BLaER1 (cell line): ENCODE measurements at regions not wholly inside any gene's neighbourhood (a gene's known extent, or its start where the extent isn't known, plus 50 kb on each side); places are given as distances from the start of the nearest gene placed in this dataset.

Source experiments
- H3K27ac ChIP-seq: shearing (Covaris generic); formaldehyde crosslinking; 2 replicates; pipeline ENCODE4 v1.8.1; 2022
- H3K27me3 ChIP-seq: shearing (Covaris generic); formaldehyde crosslinking; 2 replicates; pipeline ENCODE4 v1.8.1; 2022
- H3K36me3 ChIP-seq: shearing (Covaris generic); formaldehyde crosslinking; 2 replicates; pipeline ENCODE4 v1.8.1; 2022
- H3K4me1 ChIP-seq: shearing (Covaris generic); formaldehyde crosslinking; 2 replicates; pipeline ENCODE4 v1.8.1; 2022
- H3K4me2 ChIP-seq: shearing (Covaris generic); formaldehyde crosslinking; 2 replicates; pipeline ENCODE4 v1.8.1; 2022
- H3K4me3 ChIP-seq: shearing (Covaris generic); formaldehyde crosslinking; 2 replicates; pipeline ENCODE4 v1.8.1; 2022
- H3K9ac ChIP-seq: shearing (Covaris generic); formaldehyde crosslinking; 2 replicates; pipeline ENCODE4 v1.8.1; 2022
- H3K9me3 ChIP-seq: shearing (Covaris generic); formaldehyde crosslinking; 2 replicates; pipeline ENCODE4 v1.8.1; 2022
- H4K20me1 ChIP-seq: shearing (Covaris generic); formaldehyde crosslinking; 2 replicates; pipeline ENCODE4 v1.8.1; 2022
- Cebpa-rat ChIP-seq: shearing (Covaris generic); IDR thresholded peaks from 2 replicates; pipeline ENCODE4 v1.8.1; 2022

DNA sequence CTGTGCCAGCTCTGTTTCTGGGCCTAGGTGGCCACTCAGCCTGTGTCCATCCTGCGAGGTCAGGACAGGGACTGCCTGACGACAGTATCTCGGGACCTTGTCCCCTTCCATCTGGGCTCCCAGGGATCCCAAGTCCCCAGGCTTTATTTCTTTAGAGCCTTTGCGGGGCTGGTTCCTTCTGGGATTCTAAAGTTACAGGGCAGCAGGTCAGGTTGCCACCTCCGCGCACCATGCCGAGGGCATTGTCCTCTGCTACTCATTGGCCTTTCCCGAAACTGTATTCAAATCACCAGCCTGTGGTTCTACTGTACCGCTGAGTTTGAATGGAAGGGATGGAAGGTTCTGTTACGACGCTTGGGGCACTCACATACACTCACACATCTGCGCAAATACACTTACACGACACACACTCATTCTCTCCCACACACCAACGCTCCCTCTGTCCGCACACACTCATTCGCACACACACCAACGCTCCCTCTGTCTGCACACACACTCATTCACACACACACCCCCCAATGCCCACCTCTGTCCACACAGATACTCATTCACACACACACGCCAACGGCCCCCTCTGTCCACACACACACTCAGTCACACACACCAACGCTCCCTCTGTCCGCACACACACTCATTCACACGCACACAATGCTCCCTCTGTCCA lies 59.8 kb upstream of the THBS2 start:
- Histone ChIP-seq H3K9me3 (no peaks in the 10 kb centered on the region), H3K27ac (no peak overlapping the region), H3K4me1 (no peaks in the 10 kb centered on the region), H3K36me3 (no peaks in the 10 kb centered on the region), H3K4me3 (no peak overlapping the region), H4K20me1 (no peaks in the 10 kb centered on the region), H3K9ac (no peak overlapping the region), H3K27me3 (no peaks in the 10 kb centered on the region), H3K4me2 (no peak overlapping the region)
- no peak for TF ChIP-seq Cebpa-rat

DNA sequence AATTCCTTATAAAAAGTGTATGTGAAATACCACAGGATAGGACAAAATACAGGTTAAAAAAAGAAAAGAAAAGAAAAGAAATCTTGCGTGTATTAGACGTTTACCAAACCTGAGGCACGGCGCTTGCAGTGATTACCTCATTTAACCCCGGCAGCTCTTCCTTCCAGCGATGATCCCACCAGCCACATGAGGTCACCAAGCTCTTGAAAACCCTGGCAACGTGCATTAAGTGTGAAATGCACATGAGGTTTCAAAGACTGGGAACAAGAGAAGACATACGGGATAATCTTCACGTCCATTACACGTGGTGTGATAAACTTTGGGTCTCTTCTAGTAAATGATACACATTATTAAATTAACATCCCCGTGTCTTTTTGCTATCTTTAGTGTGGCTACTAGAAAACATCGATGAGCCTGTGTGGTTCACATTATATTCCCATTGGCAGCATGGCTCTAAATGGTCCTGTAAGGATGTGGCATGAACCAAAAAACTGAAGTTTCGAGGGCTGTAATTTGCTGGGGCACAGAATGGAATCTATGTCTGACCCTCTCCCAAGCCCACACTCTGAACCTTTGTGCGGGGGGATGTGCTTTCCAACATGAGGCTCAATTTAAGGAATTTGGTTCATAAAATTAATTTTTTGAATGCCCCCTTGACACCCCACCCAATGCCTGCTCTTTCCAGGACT lies 59.2 kb upstream of the THBS2 start:
- H3K36me3 ChIP-seq: no peaks in the 10 kb centered on the region
- H3K4me2 ChIP-seq: no peak overlapping the region
- H4K20me1 ChIP-seq: no peaks in the 10 kb centered on the region
- TF ChIP-seq Cebpa-rat: no peak
- H3K4me3 ChIP-seq: no peak overlapping the region
- no peaks in the 10 kb centered on the region for H3K4me1 ChIP-seq
- no peak overlapping the region for H3K27ac ChIP-seq
- H3K9ac ChIP-seq: no peak overlapping the region
- no peaks in the 10 kb centered on the region for H3K9me3 ChIP-seq
- no peaks in the 10 kb centered on the region for H3K27me3 ChIP-seq

GRCh38 chr6:169310983-169311382 lies 57.3 kb upstream of the THBS2 start:
- no peak overlapping the region for H3K27ac ChIP-seq
- no peak for TF ChIP-seq Cebpa-rat
- H3K4me1 ChIP-seq: no peaks in the 10 kb centered on the region
- H3K4me2 ChIP-seq: no peak overlapping the region
- H3K36me3 ChIP-seq: no peaks in the 10 kb centered on the region
- H3K27me3 ChIP-seq: no peaks in the 10 kb centered on the region
- no peak overlapping the region for H3K9ac ChIP-seq
- H3K9me3 ChIP-seq: no peaks in the 10 kb centered on the region
- no peak overlapping the region for H3K4me3 ChIP-seq
- H4K20me1 ChIP-seq: no peaks in the 10 kb centered on the region
